OCI-LY3 (cell line): ENCODE measurements at regions not wholly inside any gene's neighbourhood (a gene's known extent, or its start where the extent isn't known, plus 50 kb on each side); places are given as distances from the start of the nearest gene placed in this dataset.

ENCODE experiments used
- EZH2phosphoT487 ChIP-seq: fragments of 200-600 bp; shearing (Covaris generic); IDR thresholded peaks from 2 replicates; pipeline ENCODE4 v1.6.1; 2018; ENCODE audit warnings: antibody characterized with exemption, mixed run types, low read depth
- TF ChIP-seq, protein P1 (sequence below): fragments of 200-600, 300-600 bp; sonication (generic); IDR thresholded peaks from 2 replicates; pipeline ENCODE4 v1.5.1; 2014; ENCODE audit warnings: antibody characterized with exemption, low read length, low read depth

DNA sequence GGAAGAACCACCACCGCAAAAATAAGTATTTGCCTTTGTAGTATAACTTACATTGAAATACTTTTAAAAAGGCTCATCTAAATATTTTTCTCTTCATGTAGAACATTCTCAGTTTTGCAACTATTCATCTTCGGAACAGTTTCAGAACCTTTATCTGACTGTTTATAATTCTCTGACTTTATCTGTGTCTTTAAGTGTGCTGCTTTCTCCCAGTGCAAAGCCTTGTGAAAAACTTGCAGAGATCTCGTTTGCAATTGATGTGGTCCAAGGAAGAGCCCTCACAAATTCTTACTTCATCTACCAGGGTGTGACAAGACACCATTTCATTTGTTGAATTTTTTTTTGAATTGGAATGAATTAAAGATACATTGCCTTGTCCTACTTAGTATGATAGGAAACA, 186.4 kb downstream of the DKK1 start:
- TF ChIP-seq, protein P1, sequence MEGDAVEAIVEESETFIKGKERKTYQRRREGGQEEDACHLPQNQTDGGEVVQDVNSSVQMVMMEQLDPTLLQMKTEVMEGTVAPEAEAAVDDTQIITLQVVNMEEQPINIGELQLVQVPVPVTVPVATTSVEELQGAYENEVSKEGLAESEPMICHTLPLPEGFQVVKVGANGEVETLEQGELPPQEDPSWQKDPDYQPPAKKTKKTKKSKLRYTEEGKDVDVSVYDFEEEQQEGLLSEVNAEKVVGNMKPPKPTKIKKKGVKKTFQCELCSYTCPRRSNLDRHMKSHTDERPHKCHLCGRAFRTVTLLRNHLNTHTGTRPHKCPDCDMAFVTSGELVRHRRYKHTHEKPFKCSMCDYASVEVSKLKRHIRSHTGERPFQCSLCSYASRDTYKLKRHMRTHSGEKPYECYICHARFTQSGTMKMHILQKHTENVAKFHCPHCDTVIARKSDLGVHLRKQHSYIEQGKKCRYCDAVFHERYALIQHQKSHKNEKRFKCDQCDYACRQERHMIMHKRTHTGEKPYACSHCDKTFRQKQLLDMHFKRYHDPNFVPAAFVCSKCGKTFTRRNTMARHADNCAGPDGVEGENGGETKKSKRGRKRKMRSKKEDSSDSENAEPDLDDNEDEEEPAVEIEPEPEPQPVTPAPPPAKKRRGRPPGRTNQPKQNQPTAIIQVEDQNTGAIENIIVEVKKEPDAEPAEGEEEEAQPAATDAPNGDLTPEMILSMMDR = no peak
- no peak for TF ChIP-seq EZH2phosphoT487
